GM10266 (cell line): ENCODE measurements at regions not wholly inside any gene's neighbourhood (a gene's known extent, or its start where the extent isn't known, plus 50 kb on each side); places are given as distances from the start of the nearest gene placed in this dataset.
"Not testable (repeated sequence)": the region's sequence is repeated elsewhere in the genome, so short reads cannot be mapped to it uniquely, and the experiment has no call there.

ENCODE experiments used
- DNase-seq: peaks from one replicate; pipeline ENCODE4 v3.0.0; 2012; ENCODE audit errors: extremely low spot score
- TF ChIP-seq, protein P1 (sequence below): IDR thresholded peaks from 2 replicates; pipeline ENCODE4 v1.5.1; 2012; ENCODE audit warnings: mild to moderate bottlenecking, low read depth; ENCODE audit not compliant: control insufficient read depth, insufficient read depth; ENCODE audit errors: missing control alignments

DNA sequence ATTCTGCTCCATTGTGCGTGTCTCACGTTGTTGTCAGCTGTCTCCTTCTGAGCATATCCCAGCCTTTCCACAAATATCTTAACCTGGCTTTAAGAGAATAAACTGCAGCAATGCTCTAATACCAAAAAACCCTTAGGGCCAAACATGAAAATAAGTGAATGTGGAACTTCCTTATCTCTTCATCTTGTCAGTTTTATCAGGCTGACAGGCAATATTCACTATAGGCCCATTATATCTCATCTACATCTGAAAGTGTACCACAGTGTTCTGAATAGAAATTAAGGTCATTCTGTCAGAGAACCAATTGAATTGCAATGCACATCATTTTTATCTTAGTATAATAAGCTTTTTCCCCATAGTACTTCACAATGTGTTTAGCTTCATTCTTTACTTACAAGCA, 933.1 kb upstream of the FBXO33 start:
- no peak for DNase-seq
- TF ChIP-seq, protein P1, sequence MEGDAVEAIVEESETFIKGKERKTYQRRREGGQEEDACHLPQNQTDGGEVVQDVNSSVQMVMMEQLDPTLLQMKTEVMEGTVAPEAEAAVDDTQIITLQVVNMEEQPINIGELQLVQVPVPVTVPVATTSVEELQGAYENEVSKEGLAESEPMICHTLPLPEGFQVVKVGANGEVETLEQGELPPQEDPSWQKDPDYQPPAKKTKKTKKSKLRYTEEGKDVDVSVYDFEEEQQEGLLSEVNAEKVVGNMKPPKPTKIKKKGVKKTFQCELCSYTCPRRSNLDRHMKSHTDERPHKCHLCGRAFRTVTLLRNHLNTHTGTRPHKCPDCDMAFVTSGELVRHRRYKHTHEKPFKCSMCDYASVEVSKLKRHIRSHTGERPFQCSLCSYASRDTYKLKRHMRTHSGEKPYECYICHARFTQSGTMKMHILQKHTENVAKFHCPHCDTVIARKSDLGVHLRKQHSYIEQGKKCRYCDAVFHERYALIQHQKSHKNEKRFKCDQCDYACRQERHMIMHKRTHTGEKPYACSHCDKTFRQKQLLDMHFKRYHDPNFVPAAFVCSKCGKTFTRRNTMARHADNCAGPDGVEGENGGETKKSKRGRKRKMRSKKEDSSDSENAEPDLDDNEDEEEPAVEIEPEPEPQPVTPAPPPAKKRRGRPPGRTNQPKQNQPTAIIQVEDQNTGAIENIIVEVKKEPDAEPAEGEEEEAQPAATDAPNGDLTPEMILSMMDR: no peak

DNA sequence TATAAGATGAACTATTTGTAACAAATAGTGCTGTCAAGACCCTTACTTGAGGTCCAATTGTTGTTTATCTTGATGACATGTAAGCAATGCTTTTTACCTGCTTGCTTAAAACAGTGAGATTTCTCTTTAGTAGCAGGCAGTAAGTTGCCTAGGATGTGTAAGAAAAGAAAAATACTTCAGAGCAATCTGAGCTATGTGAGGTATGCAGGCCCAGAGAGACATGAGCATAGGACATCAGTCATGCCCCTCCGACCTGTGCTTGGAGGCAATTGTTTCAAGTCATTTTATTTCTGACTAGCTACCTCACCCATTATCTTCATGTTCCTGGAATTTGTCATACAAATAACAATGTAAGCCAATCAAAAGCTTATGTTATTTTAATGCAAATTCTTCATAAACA, 930.6 kb upstream of the FBXO33 start:
- TF ChIP-seq, protein P1: no peak
- no peak for DNase-seq

DNA sequence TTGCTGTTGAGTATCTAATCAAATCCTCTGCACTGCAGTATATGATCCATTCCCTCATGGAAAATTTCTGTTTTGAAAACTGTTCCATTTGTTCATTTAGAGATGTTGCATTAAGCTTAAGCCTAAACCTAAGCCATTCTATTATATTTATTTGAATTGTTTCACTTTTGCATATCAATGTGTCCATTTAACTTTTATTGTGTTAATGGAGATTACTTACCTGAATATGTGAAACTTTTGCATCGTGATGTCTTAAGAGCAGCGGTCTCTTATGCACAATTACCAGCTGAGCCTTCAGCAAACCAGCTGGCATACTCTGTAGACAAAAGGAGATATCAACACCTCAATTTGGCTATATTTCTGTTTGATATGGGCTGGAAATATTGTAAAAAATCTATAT, 922.5 kb upstream of the FBXO33 start:
- TF ChIP-seq, protein P1: no peak
- no peak for DNase-seq

DNA sequence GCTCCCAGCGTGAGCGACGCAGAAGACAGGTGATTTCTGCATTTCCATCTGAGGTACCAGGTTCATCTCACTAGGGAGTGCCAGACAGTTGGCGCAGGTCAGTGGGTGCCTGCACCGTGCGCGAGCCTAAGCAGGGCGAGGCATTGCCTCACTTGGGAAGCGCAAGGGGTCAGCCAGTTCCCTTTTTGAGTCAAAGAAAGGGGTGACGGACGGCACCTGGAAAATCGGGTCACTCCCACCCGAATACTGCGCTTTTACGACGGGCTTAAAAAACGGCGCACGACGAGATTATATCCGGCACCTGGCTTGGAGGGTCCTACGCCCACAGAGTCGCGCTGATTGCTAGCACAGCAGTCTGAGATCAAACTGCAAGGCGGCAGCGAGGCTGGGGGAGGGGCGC, 915.9 kb upstream of the FBXO33 start:
- not testable (repeated sequence) for DNase-seq

DNA sequence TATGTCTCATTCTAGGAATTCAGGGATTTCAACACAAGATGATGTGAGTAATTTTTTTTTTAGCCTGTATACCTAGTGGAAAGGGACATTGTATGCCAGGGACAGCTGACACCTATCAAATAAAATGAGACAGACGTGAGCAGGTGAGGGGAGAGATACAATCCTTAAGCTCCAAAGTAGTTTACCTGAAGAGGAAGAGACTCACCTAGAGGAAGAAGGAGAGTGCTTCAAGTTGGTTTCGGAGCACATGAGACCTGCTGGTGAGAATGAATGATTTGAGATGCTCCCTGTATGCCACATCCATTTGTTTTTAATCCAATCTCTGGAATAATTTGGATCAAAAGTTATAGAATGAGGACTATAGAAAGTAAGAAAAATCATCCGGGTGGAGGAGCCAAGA, 915.4 kb upstream of the FBXO33 start:
- TF ChIP-seq, protein P1: no peak
- DNase-seq: no peak

DNA sequence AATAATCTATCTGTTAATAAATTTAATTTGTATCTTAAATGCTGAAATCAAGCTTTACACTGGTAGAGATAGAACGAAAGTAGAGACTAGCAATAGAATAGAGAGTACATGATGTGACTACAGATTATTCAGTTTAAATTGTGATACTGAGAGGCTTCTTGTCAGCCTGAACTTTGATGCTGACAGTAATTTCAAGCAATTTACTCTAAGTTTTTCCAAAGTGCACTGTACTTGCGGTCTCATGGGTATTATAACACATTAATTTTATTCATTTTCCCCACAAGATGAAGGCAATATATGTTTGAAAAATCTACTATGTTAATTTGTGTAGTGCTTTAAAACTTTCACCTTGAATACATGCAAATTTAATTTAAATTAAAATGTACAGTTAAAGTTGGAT, 914.0 kb upstream of the FBXO33 start:
- DNase-seq: no peak
- TF ChIP-seq, protein P1: no peak

DNA sequence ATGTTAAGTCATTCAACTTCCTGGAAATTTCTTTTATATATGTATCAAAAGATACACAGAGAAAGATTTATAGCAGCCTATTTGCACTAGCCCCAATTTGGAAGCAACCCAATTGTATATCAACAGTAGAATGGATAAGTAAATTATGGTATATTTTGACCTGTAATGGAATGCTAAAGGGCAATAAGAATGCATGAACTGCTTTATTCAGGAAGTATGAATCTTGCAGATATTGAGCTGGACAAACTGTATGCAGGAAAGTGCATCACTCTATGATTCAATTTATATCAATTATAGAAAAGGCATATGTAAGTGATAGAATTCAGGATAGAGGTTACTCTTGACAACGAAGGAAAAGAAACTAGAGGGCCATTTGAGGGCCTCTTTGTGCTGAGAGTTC, 913.1 kb upstream of the FBXO33 start:
- TF ChIP-seq, protein P1: no peak
- no peak for DNase-seq

DNA sequence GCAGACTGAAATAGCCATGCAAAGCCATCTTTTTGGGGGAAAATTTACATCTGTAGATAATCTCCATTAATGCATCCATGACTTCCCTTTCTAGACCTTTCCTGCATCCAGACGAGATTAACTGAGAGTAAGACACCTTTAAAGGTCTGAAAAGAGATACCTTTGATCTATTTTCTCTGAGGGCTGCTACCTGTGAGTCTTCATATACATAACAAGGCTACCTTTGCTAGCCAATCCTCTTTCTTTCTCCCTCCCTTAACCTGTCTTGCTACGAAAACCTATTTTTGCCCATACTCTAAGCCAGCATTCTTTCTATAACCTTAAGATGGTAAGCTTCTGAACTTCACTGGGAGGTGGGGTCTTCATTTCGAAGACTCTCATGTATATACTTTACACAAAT, 908.5 kb upstream of the FBXO33 start:
- no peak for DNase-seq
- TF ChIP-seq, protein P1: no peak
